NCI-H1092 treated with DMSO at 0.1 percent for 48 hours (cell line): ENCODE measurements at regions not wholly inside any gene's neighbourhood (a gene's known extent, or its start where the extent isn't known, plus 50 kb on each side); places are given as distances from the start of the nearest gene placed in this dataset.

Experiments
- DNase-seq: peaks from one replicate; lab custom pipeline; 2025; lab: John Stamatoyannopoulos, UW

DNA sequence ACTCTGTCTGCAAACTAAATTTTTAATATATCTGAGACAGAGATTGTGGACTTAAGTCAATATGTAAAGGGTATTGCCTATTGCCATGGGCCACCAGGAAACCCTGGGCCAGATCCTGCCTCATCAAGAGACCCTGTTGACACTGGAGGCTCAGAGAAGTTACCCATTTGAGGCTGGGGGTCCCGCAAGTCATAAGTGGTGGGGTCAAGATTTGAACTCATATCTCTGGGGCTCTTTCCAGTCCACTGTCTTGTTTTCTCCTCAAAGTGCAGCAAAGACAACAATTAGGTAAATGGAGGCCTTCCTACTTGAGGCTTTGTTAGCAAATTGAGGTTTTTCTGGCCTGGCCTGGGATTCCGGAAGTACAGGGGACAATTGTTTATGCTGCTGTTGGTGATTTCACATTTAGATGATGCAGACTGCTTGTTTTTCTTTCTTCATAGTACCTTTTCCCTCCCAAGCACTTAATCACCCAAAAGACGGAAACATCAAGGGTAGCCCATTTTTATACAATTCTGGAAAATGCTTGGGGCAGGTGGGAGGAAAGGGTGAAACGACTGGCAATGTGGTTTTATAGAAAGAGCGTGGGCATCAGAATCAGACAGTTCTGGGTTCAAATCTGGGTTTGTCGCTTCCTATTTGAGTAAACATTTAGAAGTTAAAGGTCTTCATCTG lies 160.0 kb downstream of the SMIM20 start:
- no peak for DNase-seq

DNA sequence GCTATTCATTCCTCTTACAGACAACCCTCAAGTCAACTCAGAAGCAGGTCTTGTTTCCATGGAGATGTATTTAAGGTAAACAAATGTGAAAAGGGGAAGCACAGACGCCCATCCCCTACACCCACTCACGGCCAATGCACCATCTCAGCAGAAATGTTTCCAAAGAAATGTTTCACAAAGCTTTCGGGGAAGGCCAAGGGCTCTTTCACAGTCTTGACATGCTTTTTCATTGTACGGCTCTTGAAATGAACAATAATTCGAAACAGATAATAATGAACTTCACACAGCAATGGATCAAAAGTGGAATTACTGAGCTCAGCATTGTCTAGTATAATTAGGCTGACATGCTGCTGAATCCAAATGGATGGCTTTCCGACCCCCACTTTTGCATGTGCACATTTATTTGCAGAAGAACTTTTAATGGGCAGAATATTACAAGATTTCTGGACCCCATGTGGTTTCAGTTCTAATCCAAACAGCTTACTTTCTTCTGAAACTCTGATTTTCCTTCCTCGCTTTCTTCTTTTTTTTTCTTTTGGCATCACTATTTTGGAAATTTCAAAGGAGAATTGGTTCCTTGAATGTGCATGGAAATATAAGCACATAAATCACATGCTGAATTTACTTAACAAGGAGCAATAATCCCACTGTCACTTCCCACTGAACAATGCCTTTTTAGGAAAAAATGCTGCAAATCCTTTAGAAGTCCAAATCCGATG lies 160.9 kb downstream of the SMIM20 start:
- DNase-seq, result no peak

DNA sequence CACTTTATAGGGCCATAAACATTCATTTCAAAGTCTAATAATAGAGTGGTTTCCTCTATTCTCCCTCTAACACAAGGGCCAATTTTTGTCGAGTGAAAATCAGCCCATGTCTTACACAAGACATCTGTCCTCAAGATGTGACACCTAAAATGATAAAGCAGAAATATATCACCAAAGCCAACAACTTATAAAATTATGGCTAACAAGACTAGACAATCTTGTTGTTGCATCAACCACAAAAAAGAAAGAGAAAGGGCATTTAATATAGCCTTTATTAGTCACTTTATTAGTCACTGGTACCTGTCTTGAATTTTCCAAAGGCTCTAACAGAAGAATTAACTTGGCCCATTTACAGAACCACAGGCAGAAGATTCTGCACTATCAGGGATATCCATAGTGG lies 161.6 kb downstream of the SMIM20 start:
- no peak for DNase-seq

DNA sequence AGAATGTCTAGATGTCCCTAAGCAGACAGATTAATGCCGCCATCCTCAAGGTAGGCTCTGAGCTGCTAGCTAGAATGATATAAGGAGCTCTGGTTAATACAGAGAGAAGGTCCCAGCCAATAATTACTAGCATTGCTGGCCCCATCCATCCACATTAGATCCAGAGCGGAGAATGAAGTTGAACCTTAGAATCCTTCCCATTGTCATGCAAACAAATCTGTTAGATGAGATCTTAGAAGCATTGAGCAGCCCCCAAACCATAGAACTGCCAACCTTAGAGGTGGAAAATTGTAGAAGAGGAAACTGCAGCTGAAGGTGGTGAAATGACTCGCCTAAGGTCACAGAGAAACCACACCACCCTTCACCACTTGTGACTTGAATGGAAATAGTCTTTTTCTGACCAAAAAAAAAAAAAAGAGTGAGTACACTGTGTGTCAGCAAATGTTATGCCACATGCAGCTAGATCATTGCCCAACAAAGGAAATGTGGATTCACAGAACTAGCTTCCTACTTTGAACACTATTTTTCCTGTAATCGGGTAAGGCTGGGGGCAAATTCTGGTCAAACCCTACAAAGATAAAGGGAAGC lies 162.1 kb downstream of the SMIM20 start:
- DNase-seq, result no peak

DNA sequence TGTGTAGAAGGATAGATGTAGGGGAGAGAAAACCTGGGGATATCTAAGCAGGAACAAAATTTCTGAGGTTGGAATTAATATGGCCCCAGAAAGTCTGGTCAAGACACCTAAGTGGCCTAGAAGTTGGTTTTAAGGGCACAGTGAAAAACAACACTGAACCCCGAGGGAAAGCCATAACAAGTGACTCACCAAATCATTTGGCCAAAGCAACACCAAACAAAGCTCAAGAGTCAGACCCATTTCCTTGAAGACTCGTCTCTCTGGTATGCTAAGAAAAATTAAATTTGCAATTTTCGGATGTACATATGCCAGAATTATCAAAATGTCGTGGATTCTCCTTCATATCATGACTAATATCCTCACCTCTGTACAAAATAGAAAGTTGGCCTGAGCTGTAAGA lies 162.9 kb downstream of the SMIM20 start:
- no peak for DNase-seq

DNA sequence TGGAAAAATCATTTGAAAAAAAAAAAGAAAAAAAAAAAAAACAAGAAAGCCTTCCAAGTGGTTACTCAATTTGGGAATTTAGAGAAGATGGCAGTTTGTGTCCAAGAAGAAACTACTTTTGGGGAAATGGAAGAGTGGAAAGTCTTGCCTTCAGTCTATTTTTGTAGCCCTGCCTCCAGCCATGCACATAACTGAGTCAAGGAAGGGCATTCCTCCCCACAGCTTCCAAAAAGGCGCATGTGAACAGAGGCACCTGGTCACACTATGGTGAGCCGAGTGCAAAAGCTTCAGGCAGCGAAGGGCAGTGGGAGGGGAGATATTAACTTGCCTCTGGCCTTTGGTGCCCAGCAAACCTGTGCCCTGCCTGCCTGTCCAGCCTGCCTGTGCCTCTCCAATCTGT lies 163.7 kb downstream of the SMIM20 start:
- DNase-seq, result no peak

DNA sequence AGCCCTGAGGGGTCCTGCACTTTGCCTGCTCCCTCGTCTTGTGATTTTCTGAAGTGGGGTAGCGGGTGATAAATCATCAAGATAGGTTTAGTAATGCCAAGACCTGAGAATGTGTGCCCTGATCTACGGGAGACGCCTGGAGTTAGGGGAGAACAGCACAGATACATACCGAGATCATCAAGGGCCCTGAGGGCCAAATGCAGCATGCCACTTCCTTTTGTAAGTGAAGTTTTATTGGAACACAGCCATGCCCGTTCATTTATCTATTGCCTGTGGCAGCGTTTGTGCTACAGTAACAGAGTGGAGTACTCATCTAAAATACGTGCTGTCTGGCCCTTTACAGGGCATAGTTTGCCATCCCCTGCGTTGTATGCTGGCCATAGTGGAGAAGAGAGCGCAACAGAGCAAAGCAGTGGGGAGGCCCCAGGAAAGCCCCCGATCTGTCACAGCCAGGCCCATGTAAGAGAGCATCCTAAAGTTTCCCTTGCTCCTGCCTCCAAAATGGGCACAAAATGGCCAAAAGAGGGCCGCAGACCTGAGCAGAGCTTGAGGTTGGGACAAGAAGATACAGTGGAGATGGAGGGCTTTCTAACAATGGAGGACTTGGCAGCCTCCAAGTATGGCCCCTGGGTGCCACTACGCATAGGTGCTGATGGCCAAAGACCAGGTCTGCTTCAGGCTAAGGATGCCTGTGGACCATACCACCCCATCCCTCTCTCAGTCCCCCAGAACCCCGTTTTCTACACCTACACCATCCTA lies 167.0 kb downstream of the SMIM20 start:
- no peak for DNase-seq

DNA sequence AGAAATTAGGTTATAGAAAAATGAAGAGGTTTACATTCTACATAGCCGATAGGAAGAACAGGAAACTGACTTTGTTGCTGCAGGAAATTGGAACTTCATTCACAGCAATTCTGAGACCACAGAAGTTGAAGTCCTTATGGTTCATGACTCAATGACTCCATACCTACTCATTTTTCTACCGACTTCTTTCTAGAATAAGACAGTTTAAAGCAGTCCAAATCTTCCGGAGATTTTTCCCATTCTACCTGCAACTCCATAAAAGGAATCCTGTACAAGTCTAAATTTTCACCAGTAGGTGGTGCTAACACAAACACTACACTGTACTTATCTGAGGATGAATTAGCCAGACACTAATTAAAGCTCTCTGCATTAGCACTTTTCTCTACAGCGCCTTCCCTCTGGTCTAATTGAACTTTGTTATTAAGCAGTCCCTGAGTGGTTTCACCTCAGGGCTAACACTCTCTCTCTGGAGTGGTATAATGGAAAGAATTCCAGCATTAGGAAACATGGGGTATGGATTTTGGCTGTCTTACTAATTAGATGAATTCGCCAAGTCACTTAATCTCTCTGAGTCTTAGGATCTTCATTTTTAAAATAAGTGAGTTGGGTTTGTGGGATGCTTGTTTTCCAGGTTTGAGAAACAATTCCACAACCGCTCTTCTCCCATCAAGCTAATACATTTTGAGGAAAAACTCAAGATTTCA lies 167.9 kb downstream of the SMIM20 start:
- peak; percentile 78 for DNase-seq

DNA sequence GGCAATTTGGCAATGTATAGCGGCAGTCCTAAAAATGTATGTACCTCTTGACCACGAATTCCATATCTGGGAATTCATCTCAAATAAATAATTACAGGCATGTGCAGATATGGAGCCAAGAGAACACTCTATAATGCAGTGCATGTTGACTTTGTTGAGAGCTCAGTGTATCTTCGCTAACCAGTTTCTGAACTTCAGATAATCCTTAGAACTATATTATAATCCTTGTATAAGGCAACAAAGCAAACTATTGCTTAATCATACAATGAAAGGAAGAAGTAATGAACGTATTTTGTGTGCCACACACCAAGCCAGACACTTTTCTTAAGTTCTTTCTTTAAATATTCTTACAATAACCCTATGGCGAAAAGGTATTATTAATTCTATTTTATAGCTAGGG lies 168.5 kb downstream of the SMIM20 start:
- DNase-seq, result no peak

DNA sequence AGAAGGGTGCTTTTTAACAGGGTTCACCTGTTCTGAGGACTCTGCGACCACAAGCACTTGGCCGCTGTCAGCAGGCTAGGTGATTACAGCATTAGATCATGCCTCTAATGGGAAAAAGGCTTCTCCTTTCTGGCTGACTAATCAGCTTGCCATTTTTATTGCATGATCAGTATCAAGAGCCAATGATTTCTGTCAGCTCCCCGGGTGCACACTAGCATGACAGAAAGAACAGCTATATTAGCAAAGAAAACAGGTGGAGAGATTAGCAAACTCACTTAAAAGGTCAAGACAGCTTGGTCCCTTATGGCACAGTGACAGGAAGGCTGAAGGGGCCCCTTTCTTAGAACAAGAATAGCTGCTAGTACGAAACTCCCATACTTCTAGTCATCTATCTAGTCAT lies 170.0 kb downstream of the SMIM20 start:
- no peak for DNase-seq

DNA sequence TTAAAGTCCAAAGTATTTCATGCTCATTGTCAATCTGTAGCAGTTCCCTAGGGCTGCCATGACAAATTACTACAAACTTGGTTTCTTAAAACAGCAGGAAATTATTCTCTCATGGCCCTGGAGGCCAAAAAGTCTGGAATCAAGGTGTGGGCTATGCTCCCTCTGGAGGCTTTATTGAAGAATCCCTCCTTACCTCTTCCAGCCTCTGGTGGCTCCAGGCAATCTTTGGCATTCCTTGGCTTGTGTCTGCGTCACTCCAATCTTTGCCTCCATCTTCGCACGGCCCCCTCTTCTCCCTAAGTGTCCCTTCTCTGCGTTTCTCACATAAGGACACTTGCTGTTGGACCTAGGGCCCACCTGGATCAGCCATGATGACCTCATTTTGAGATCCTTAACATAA lies 170.4 kb downstream of the SMIM20 start:
- no peak for DNase-seq

DNA sequence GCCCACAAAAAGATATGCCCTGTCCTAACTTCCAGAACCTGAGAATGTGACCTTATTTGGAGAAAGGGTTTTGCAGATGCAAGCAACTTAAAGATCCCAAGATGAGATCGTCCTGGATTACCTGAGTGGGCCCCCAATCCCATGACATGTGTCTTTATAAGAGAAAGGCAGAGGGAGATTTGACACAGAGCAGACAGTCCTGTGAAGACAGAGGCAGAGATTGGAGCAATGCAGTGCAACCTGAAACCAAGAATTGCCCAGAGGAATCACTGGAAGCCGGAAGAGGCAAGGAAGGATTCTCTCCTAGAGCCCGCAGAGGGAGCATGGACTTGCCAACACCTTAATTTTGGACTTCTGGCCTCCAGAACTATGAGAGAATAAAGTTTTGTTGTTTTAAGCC lies 171.5 kb downstream of the SMIM20 start:
- no peak for DNase-seq

DNA sequence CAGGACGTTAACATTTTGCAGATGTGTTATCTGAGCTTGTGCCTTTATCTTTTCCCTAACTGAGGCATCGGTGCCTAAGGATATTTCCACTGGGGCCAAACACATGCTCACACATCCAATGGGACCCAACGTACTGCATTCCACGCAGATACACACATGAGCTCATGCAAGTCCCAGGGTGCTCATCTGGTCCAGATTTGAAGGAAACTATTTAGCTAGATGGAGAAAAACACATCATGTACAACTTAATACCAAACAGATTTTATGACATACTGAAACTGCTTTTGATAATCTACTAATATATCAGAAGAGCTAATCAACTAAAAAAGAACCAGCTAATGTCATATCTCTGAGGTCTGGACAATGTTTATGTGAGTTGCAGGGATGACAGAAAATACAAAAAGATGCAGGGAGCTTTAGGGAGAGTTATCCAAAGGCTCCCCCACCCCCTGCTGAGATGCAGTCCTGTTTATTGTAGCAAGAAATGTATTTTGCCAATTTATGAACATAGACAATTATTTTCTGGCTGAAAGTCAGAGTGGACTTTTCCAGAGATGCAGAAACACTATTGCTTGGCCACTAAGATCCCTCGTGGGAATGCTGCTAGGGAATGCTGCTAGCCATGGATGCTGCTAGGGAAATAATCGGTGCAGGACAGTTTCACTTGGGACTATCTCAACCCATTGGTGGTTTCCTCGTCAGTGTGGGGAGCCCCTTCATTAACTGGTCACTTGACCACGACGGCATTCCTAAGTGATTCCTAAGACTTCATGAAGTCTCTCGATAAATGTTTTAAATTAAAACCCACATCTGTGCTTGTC lies 172.8 kb downstream of the SMIM20 start:
- DNase-seq, result no peak

DNA sequence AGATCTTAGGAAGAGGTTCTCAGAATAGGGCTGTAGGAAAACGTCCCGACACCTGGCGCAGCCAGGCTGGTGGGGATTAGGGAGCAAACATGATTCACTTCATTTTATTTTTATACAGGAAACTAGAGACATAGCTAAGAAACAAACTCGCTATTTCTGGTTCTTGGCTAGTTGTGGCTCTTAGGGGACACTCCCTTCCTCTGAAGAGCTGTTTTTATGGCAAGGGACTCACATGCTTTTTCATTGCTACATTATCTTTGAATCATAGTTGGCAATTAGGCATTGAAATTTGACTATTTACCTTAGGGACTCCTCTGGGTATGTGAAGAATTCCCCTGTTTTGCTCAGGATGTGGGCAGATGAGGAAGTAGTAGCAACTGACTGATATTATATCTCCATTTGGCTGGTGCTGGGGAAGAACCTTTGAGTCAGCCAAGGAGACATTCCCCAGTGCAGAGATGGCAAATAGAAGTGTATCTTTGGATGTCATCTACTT lies 174.5 kb downstream of the SMIM20 start:
- DNase-seq, result no peak

DNA sequence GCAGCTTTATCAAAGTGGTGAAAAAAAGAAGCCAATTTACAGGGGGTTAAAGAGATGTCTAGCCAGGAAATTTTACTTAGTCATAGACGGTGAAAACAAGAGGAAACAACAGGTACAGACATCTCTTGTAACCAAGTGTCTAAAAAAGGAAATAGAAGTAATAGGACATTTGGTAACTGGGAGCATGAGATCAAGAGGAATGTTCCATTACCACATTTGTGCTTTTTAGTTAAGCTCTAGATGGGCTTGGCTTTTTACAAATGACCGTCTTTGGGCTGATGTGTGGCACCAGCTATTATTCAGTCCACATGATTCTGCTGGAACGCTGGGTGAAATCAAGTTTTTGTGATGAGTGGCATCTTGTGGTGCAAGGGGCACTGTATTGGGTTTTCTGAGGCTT lies 179.5 kb downstream of the SMIM20 start:
- DNase-seq, result no peak

DNA sequence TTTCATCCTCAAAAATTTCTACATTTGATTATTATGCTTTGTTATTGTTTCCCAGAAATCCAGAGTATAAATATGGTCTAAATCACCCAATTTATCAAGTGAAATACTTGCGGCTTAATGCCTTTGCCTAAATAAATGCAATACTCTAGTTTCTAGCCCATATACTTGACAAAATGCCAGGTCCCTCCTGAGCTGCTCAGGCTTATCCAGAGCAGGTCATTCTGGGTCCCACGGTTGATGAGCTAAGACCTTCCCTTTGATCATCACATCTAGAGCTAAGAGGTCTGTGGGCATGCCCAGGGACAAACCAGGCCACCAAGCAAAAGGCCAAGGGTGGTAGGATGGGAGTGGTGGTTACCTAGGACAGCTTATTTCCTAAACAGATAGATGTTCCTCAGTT lies 180.1 kb downstream of the SMIM20 start:
- no peak for DNase-seq

DNA sequence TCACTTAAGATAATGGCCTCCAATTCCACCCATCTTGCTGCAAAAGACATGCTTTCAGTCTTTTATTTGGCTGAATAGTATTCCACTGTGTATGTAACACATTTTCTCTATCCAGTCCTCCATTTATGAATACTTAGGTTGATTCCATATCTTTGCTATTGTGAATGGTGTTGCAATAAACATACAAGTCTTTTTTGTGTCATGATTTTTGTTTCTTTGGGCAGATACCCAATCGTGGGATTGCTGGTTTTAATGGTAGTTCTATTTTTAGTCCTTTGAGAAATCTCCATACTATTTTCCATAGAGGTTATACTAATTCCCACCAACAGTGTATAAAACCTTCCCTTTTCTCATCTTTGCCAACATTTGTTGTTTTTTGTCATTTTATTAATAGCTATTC lies 180.9 kb downstream of the SMIM20 start:
- no peak for DNase-seq

DNA sequence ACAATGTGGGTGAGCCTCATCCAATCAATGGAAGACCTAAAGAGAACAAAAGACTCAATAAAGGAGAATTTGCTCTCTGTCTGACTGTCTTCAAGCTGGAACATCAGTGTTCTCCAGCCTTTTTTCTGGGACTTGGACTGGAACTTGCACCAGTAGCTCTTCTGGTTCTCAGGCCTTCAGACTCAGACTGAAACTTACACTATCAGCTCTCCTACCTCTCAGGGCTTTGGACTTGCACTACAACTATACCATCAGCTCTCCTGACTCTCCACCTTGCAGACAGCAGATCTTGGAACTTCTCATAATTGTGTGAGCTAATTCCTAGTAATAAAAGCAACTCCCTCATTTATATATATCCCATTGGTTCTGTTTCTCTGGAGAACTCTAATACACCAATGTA lies 185.9 kb downstream of the SMIM20 start:
- DNase-seq, result no peak

DNA sequence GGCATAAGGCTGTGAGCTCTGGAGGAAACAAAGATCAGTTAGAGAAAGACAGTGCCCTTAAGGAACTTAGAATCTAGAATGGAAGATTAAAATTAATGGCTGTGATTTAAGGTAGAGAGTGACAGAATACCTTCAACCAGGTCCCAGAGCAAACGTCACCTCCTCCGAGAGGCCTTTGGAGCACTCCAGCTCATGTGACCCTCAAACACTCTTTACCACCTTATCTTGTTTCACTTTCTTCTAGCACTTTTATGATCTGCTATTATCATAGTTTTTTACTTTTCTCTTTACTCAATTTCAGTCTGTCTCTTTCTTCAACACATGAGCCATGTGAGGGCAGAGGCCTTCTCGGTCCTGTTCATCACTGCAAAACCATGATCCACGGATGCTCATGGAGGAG lies 187.0 kb downstream of the SMIM20 start:
- no peak for DNase-seq

DNA sequence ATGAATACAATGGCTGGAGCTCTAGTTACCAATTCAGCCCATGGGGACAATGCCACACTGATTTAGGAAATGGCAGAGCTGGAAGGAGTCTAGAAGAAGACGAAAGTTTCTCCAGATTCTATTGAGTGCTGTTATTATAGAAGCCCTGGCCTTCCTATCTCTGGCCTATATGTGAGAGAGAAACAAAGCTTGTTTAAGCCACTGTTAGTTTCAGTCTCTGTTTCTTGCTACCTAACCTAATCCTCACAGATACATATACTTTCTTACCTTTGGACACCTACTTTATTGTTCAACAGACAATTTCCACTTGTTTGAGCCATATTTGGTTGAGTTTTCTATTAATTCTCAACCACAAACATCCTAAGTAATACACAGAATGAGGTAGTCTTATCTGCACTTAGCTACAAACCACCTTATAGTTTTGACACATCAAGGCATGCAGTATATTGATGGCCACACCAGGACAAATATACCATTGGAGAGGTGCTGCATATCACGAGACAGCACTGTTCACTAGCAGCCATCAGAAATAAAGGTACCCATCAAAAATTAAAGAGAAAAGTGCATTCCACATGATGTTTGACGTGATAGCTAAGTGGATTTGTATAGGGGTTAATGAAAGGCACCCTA lies 190.2 kb downstream of the SMIM20 start:
- no peak for DNase-seq

DNA sequence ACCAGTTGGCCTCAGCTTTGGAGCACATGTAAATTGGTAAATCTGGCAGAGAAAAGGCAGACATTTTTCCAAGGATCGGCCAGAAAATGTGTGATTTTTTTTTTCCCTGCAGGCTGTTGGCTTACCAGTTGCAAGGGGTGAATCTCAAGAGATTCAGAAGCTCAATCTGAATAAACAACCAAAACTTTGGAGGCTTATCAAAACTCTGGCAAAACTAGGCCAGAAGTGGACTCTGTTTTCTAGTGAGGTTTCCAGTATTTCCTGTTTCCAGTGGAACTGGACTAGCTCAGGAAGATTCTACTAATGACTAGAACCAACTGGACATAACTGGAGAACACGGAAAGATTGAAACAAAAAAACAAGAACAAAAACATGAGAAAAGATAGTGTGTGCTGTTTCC lies 191.3 kb downstream of the SMIM20 start:
- no peak for DNase-seq
